WERI-Rb-1 (cell line): ENCODE measurements at regions not wholly inside any gene's neighbourhood (a gene's known extent, or its start where the extent isn't known, plus 50 kb on each side); places are given as distances from the start of the nearest gene placed in this dataset.

Experiments
- DNase-seq: peaks from one replicate; pipeline ENCODE4 v3.0.0-alpha.2; 2020
- H3K27ac ChIP-seq: fragments of 250-450 bp; sonication (Bioruptor Pico); 2 replicates; pipeline ENCODE4 v1.5.1; 2020; ENCODE audit warnings: mild to moderate bottlenecking, moderate library complexity
- H3K27me3 ChIP-seq: fragments of 250-450 bp; sonication (Bioruptor Pico); 2 replicates; pipeline ENCODE4 v1.5.1; 2021; ENCODE audit warnings: mild to moderate bottlenecking, low read depth, moderate library complexity; ENCODE audit not compliant: insufficient read depth, severe bottlenecking
- H3K36me3 ChIP-seq: fragments of 250-450 bp; sonication (Bioruptor Pico); 2 replicates; pipeline ENCODE4 v1.5.1; 2020; ENCODE audit warnings: mild to moderate bottlenecking, moderate library complexity
- H3K4me3 ChIP-seq: 2 replicates; pipeline ENCODE4 v1.5.1; 2011; ENCODE audit warnings: low read depth, mild to moderate bottlenecking, control low read depth, low read length
- H3K9me3 ChIP-seq: fragments of 250-450 bp; sonication (Bioruptor Pico); 2 replicates; pipeline ENCODE4 v1.5.1; 2021; ENCODE audit warnings: mild to moderate bottlenecking, moderate library complexity; ENCODE audit not compliant: severe bottlenecking
- CTCF ChIP-seq: IDR thresholded peaks from 2 replicates; pipeline ENCODE4 v1.5.1; 2011; ENCODE audit warnings: low read depth, mild to moderate bottlenecking, control low read depth, inconsistent platforms, low read length

GRCh38 chr21:35309316-35309715 is 260.2 kb upstream of the RUNX1 start:
- Histone ChIP-seq H3K36me3 (no peaks in the 10 kb centered on the region), H3K4me3 (no peak overlapping the region), H3K27ac (no peak overlapping the region), H3K9me3 (no peaks in the 10 kb centered on the region), H3K27me3 (peaks cover 79% of the 10 kb centered on the region)
- no peak for DNase-seq
- no peak for TF ChIP-seq CTCF

- DNase-seq = no peak
- no peak for TF ChIP-seq CTCF
- no peaks in the 10 kb centered on the region for H3K36me3 ChIP-seq
- no peaks in the 10 kb centered on the region for H3K9me3 ChIP-seq
- H3K27ac ChIP-seq = no peak overlapping the region
- no peak overlapping the region for H3K4me3 ChIP-seq
- H3K27me3 ChIP-seq = peaks cover 77% of the 10 kb centered on the region
These were observed 254.0 kb upstream of the RUNX1 start for GRCh38 chr21:35303085-35303484.

GRCh38 chr21:35298757-35299156 is 249.7 kb upstream of the RUNX1 start:
- H3K27ac ChIP-seq = no peak overlapping the region
- TF ChIP-seq CTCF = no peak
- H3K4me3 ChIP-seq = no peak overlapping the region
- H3K36me3 ChIP-seq = no peaks in the 10 kb centered on the region
- DNase-seq = no peak
- peaks cover 90% of the 10 kb centered on the region for H3K27me3 ChIP-seq
- no peaks in the 10 kb centered on the region for H3K9me3 ChIP-seq

- DNase-seq = no peak
- Histone ChIP-seq H3K4me3 (no peak overlapping the region), H3K27me3 (peaks cover 90% of the 10 kb centered on the region), H3K9me3 (no peaks in the 10 kb centered on the region), H3K27ac (no peak overlapping the region), H3K36me3 (no peaks in the 10 kb centered on the region)
- TF ChIP-seq CTCF = no peak
These were observed 248.6 kb upstream of the RUNX1 start for GRCh38 chr21:35297665-35298064.

GRCh38 chr21:35294231-35294898 is 245.3 kb upstream of the RUNX1 start:
- TF ChIP-seq CTCF = no peak
- H3K36me3 ChIP-seq = no peaks in the 10 kb centered on the region
- H3K27ac ChIP-seq = no peak overlapping the region
- no peak for DNase-seq
- H3K27me3 ChIP-seq = peaks cover 88% of the 10 kb centered on the region
- no peak overlapping the region for H3K4me3 ChIP-seq
- H3K9me3 ChIP-seq = no peaks in the 10 kb centered on the region
